SK-N-MC (cell line): ENCODE measurements at regions not wholly inside any gene's neighbourhood (a gene's known extent, or its start where the extent isn't known, plus 50 kb on each side); places are given as distances from the start of the nearest gene placed in this dataset.
"Not testable (repeated sequence)": the region's sequence is repeated elsewhere in the genome, so short reads cannot be mapped to it uniquely, and the experiment has no call there.

ENCODE experiments used
- DNase-seq: peaks from one replicate; pipeline ENCODE4 v3.0.0-alpha.2; 2011; ENCODE audit warnings: low read depth, low spot score
- H3K27ac ChIP-seq: fragments of 200-600 bp; sonication (generic); 2 replicates; pipeline ENCODE4 v1.5.1; 2016; ENCODE audit warnings: mixed run types
- H3K36me3 ChIP-seq: fragments of 200-600 bp; sonication (generic); 2 replicates; pipeline ENCODE4 v1.6.1; 2017; ENCODE audit warnings: antibody characterized with exemption, low read length, mixed read lengths; ENCODE audit not compliant: insufficient read depth
- H3K4me3 ChIP-seq: fragments of 200-600 bp; sonication (generic); 2 replicates; pipeline ENCODE4 v1.5.1; 2016
- H3K9ac ChIP-seq: fragments of 200-600 bp; sonication (generic); 2 replicates; pipeline ENCODE4 v1.8.0; 2017; ENCODE audit warnings: mixed run types, mixed read lengths; ENCODE audit not compliant: insufficient read length
- H3K9me3 ChIP-seq: fragments of 200-600 bp; sonication (generic); 2 replicates; pipeline ENCODE4 v1.6.1; 2017; ENCODE audit warnings: low read depth, mild to moderate bottlenecking, antibody characterized with exemption, low read length, moderate library complexity, mixed read lengths
- EZH2 ChIP-seq: fragments of 200-600 bp; sonication (generic); IDR thresholded peaks from one replicate; pipeline ENCODE4 v1.6.1; 2017; ENCODE audit warnings: antibody characterized with exemption
- FOXP2 ChIP-seq: optimal IDR thresholded peaks from 2 replicates; pipeline ENCODE3; 2011; ENCODE audit warnings: mild to moderate bottlenecking, moderate library complexity; ENCODE audit not compliant: insufficient read depth; ENCODE audit errors: extremely low read length, control extremely low read depth
- POLR2AphosphoS5 ChIP-seq: IDR thresholded peaks from 2 replicates; pipeline ENCODE4 v1.6.1; 2012; ENCODE audit warnings: mild to moderate bottlenecking, low read depth, low read length, borderline replicate concordance

- no peaks in the 10 kb centered on the region for H3K9me3 ChIP-seq
- H3K36me3 ChIP-seq: no peaks in the 10 kb centered on the region
- H3K27ac ChIP-seq: no peak overlapping the region
- no peak overlapping the region for H3K9ac ChIP-seq
- DNase-seq: no peak
- no peak overlapping the region for H3K4me3 ChIP-seq
- TF ChIP-seq FOXP2 (no peak), POLR2AphosphoS5 (no peak), EZH2 (no peak)
Observed at GRCh38 chr10:71014021-71014805, 125.8 kb upstream of the PCBD1 start.

- Histone ChIP-seq H3K9me3 (no peaks in the 10 kb centered on the region), H3K4me3 (no peak overlapping the region), H3K27ac (no peak overlapping the region), H3K9ac (no peak overlapping the region), H3K36me3 (no peaks in the 10 kb centered on the region)
- no peak for TF ChIP-seq EZH2
- no peak for TF ChIP-seq POLR2AphosphoS5
- no peak for TF ChIP-seq FOXP2
- DNase-seq: no peak
Observed at GRCh38 chr10:71015674-71016073, 127.3 kb upstream of the PCBD1 start.

- not testable (repeated sequence) for DNase-seq, H3K9me3 ChIP-seq, H3K9ac ChIP-seq
Observed at GRCh38 chr10:71020061-71020460, 131.7 kb upstream of the PCBD1 start.

GRCh38 chr10:71021402-71021801 lies 133.0 kb upstream of the PCBD1 start:
- no peak overlapping the region for H3K9ac ChIP-seq
- no peaks in the 10 kb centered on the region for H3K9me3 ChIP-seq
- no peak for TF ChIP-seq FOXP2
- TF ChIP-seq POLR2AphosphoS5: no peak
- TF ChIP-seq EZH2: no peak
- no peak overlapping the region for H3K4me3 ChIP-seq
- H3K36me3 ChIP-seq: no peaks in the 10 kb centered on the region
- H3K27ac ChIP-seq: no peak overlapping the region
- DNase-seq: no peak

More at GRCh38 chr10:71020061-71020460, 131.7 kb upstream of the PCBD1 start:
- not testable (repeated sequence) for H3K27ac ChIP-seq, H3K4me3 ChIP-seq, H3K36me3 ChIP-seq

- no peak overlapping the region for H3K27ac ChIP-seq
- no peaks in the 10 kb centered on the region for H3K9me3 ChIP-seq
- TF ChIP-seq POLR2AphosphoS5: no peak
- TF ChIP-seq FOXP2: no peak
- TF ChIP-seq EZH2: no peak
Observed at GRCh38 chr10:71023704-71024283, 135.4 kb upstream of the PCBD1 start.

GRCh38 chr10:71024490-71024889 lies 136.1 kb upstream of the PCBD1 start:
- TF ChIP-seq FOXP2 (no peak), EZH2 (no peak), POLR2AphosphoS5 (no peak)
- no peak overlapping the region for H3K4me3 ChIP-seq

More at GRCh38 chr10:71023704-71024283, 135.4 kb upstream of the PCBD1 start:
- no peak for DNase-seq
- no peak overlapping the region for H3K4me3 ChIP-seq
- H3K36me3 ChIP-seq: no peaks in the 10 kb centered on the region
- H3K9ac ChIP-seq: no peak overlapping the region

GRCh38 chr10:71025535-71025934 lies 137.2 kb upstream of the PCBD1 start:
- Histone ChIP-seq H3K9me3 (no peaks in the 10 kb centered on the region), H3K27ac (no peak overlapping the region), H3K9ac (no peak overlapping the region), H3K4me3 (no peak overlapping the region), H3K36me3 (no peaks in the 10 kb centered on the region)
- TF ChIP-seq EZH2 (no peak), POLR2AphosphoS5 (no peak), FOXP2 (no peak)
- DNase-seq: no peak

More at GRCh38 chr10:71024490-71024889, 136.1 kb upstream of the PCBD1 start:
- Histone ChIP-seq H3K9me3 (no peaks in the 10 kb centered on the region), H3K9ac (no peak overlapping the region), H3K36me3 (no peaks in the 10 kb centered on the region), H3K27ac (no peak overlapping the region)
- no peak for DNase-seq

- no peaks in the 10 kb centered on the region for H3K9me3 ChIP-seq
- H3K4me3 ChIP-seq: no peak overlapping the region
- H3K36me3 ChIP-seq: no peaks in the 10 kb centered on the region
- DNase-seq: no peak
- no peak overlapping the region for H3K9ac ChIP-seq
- no peak for TF ChIP-seq EZH2
- no peak for TF ChIP-seq POLR2AphosphoS5
- no peak for TF ChIP-seq FOXP2
- no peak overlapping the region for H3K27ac ChIP-seq
Observed at GRCh38 chr10:71028066-71028465, 139.7 kb upstream of the PCBD1 start.
